Activated CD8-positive, alpha-beta memory T cell treated with anti-CD3 and anti-CD28 coated beads for 1 hour (primary cell): ENCODE measurements at regions not wholly inside any gene's neighbourhood (a gene's known extent, or its start where the extent isn't known, plus 50 kb on each side); places are given as distances from the start of the nearest gene placed in this dataset.

ENCODE experiments used
- DNase-seq, 2 donors: peaks; one replicate each; pipeline ENCODE4 v3.0.0-alpha.2; 2020; ENCODE audit warnings: low read depth in 1 of 2; ENCODE audit errors: extremely low read depth in 1 of 2

- DNase-seq = no peak
Observed at GRCh38 chr1:4397196-4397595, 257.2 kb upstream of the AJAP1 start.

- DNase-seq = no peak
Observed at GRCh38 chr1:4402032-4402431, 252.4 kb upstream of the AJAP1 start.

GRCh38 chr1:4404854-4405590 lies 249.4 kb upstream of the AJAP1 start:
- no peak for DNase-seq

GRCh38 chr1:4407851-4408250 lies 246.6 kb upstream of the AJAP1 start:
- DNase-seq = no peak

- no peak for DNase-seq
Observed at GRCh38 chr1:4408380-4408779, 246.0 kb upstream of the AJAP1 start.

GRCh38 chr1:4411862-4412261 lies 242.5 kb upstream of the AJAP1 start:
- no peak for DNase-seq

GRCh38 chr1:4415476-4415875 lies 238.9 kb upstream of the AJAP1 start:
- no peak for DNase-seq

- DNase-seq = no peak
Observed at GRCh38 chr1:4416189-4416588, 238.2 kb upstream of the AJAP1 start.

- DNase-seq = no peak
Observed at GRCh38 chr1:4418021-4418420, 236.4 kb upstream of the AJAP1 start.

GRCh38 chr1:4421986-4422385 lies 232.4 kb upstream of the AJAP1 start:
- DNase-seq = no peak

- DNase-seq = no peak
Observed at GRCh38 chr1:4422504-4423289, 231.7 kb upstream of the AJAP1 start.

GRCh38 chr1:4424254-4424653 lies 230.2 kb upstream of the AJAP1 start:
- no peak for DNase-seq

- DNase-seq = no peak
Observed at GRCh38 chr1:4424766-4425165, 229.6 kb upstream of the AJAP1 start.

GRCh38 chr1:4425892-4426291 lies 228.5 kb upstream of the AJAP1 start:
- no peak for DNase-seq

GRCh38 chr1:4428711-4429110 lies 225.7 kb upstream of the AJAP1 start:
- DNase-seq = no peak

- DNase-seq = no peak
Observed at GRCh38 chr1:4430406-4431365, 223.7 kb upstream of the AJAP1 start.

- no peak for DNase-seq
Observed at GRCh38 chr1:4431491-4431890, 222.9 kb upstream of the AJAP1 start.

- DNase-seq = no peak
Observed at GRCh38 chr1:4433075-4433474, 221.3 kb upstream of the AJAP1 start.

- no peak for DNase-seq
Observed at GRCh38 chr1:4444086-4444485, 210.3 kb upstream of the AJAP1 start.

- DNase-seq = no peak
Observed at GRCh38 chr1:4447778-4448420, 206.5 kb upstream of the AJAP1 start.

GRCh38 chr1:4449972-4450371 lies 204.4 kb upstream of the AJAP1 start:
- DNase-seq = no peak
